Neural cell (in vitro differentiated cells): ENCODE measurements at regions not wholly inside any gene's neighbourhood (a gene's known extent, or its start where the extent isn't known, plus 50 kb on each side); places are given as distances from the start of the nearest gene placed in this dataset.

Experiments used
- H2AFZ ChIP-seq: fragments of 200-600, 300-800 bp; sonication (generic), shearing (Covaris generic); 2 replicates; pipeline ENCODE4 v1.6.0; 2014; ENCODE audit warnings: low read depth, mild to moderate bottlenecking, antibody characterized with exemption, low read length, moderate library complexity
- H3F3A ChIP-seq: fragments of 200-600 bp; shearing (Covaris generic); 2 replicates; pipeline ENCODE4 v1.6.1; 2016; ENCODE audit warnings: mild to moderate bottlenecking, moderate library complexity, mixed read lengths, antibody characterized with exemption, low read length; ENCODE audit not compliant: insufficient read depth, poor library complexity, severe bottlenecking
- H3K27ac ChIP-seq: fragments of 200-600, 300-800 bp; sonication (generic), shearing (Covaris generic); 2 replicates; pipeline ENCODE4 v1.5.1; 2014; ENCODE audit warnings: mild to moderate bottlenecking, low read length, moderate library complexity
- H3K27me3 ChIP-seq: fragments of 300-800, 200-600 bp; sonication (generic), shearing (Covaris generic); 2 replicates; pipeline ENCODE4 v1.6.0; 2014; ENCODE audit warnings: mild to moderate bottlenecking, low read depth, low read length, moderate library complexity; ENCODE audit not compliant: insufficient read depth
- H3K36me3 ChIP-seq: fragments of 300-800, 200-600 bp; sonication (generic), shearing (Covaris generic); 2 replicates; pipeline ENCODE4 v1.5.1; 2014; ENCODE audit warnings: mild to moderate bottlenecking, antibody characterized with exemption, low read length, moderate library complexity; ENCODE audit not compliant: insufficient read depth
- H3K4me2 ChIP-seq: fragments of 300-800, 200-600 bp; sonication (generic), shearing (Covaris generic); 2 replicates; pipeline ENCODE4 v1.6.0; 2014; ENCODE audit warnings: mild to moderate bottlenecking, low read length
- H3K4me3 ChIP-seq: fragments of 300-800, 200-600 bp; sonication (generic), shearing (Covaris generic); 2 replicates; pipeline ENCODE4 v1.5.1; 2014; ENCODE audit warnings: mild to moderate bottlenecking, low read length, moderate library complexity
- H3K79me2 ChIP-seq: fragments of 200-600 bp; shearing (Covaris generic); replicated peaks from 2 replicates; pipeline ENCODE4 v1.6.0; 2014; ENCODE audit warnings: mild to moderate bottlenecking, low read length, moderate library complexity; ENCODE audit not compliant: insufficient read depth
- H3K9ac ChIP-seq: fragments of 300-800, 200-600 bp; sonication (generic), shearing (Covaris generic); 2 replicates; pipeline ENCODE4 v1.6.1; 2016; ENCODE audit warnings: mild to moderate bottlenecking, low read length, mixed read lengths
- H3K9me2 ChIP-seq: fragments of 200-600 bp; shearing (Covaris generic); 2 replicates; pipeline ENCODE4 v1.6.1; 2016; ENCODE audit warnings: mild to moderate bottlenecking, low read length, mixed read lengths; ENCODE audit not compliant: insufficient read depth
- H3K9me3 ChIP-seq: fragments of 200-600, 300-800 bp; sonication (generic), shearing (Covaris generic); 2 replicates; pipeline ENCODE4 v1.6.1; 2016; ENCODE audit warnings: mild to moderate bottlenecking, mixed run types, low read length, moderate library complexity, mixed read lengths
- H4K20me1 ChIP-seq: fragments of 200-600 bp; shearing (Covaris generic); 2 replicates; pipeline ENCODE4 v1.6.1; 2016; ENCODE audit warnings: mild to moderate bottlenecking, mixed run types; ENCODE audit not compliant: insufficient read depth
- CTCF ChIP-seq: fragments of 450-650 bp; IDR thresholded peaks from 2 replicates; pipeline ENCODE4 v1.5.1; 2014; ENCODE audit warnings: antibody characterized with exemption, mild to moderate bottlenecking, moderate library complexity; ENCODE audit not compliant: poor library complexity, severe bottlenecking
- EP300 ChIP-seq: fragments of 450-650 bp; conservative IDR thresholded peaks from 2 replicates; pipeline ENCODE4 v1.6.1; 2014; ENCODE audit warnings: antibody characterized with exemption, mild to moderate bottlenecking, moderate library complexity; ENCODE audit not compliant: poor library complexity, severe bottlenecking
- EZH2 ChIP-seq: fragments of 200-600, 300-800 bp; shearing (Covaris generic), sonication (generic); IDR thresholded peaks from 2 replicates; pipeline ENCODE4 v1.6.1; 2014; ENCODE audit warnings: antibody characterized with exemption, low read length, borderline replicate concordance, mild to moderate bottlenecking; ENCODE audit not compliant: insufficient read depth, poor library complexity, severe bottlenecking
- MXI1 ChIP-seq: fragments of 450-650 bp; conservative IDR thresholded peaks from 2 replicates; pipeline ENCODE4 v1.6.1; 2014; ENCODE audit warnings: antibody characterized with exemption, mild to moderate bottlenecking; ENCODE audit not compliant: poor library complexity, severe bottlenecking
- POLR2AphosphoS5 ChIP-seq: IDR thresholded peaks from 2 replicates; pipeline ENCODE4 v1.6.1; 2012
- RAD21 ChIP-seq: fragments of 450-650 bp; conservative IDR thresholded peaks from 2 replicates; pipeline ENCODE4 v1.6.1; 2014; ENCODE audit warnings: antibody characterized with exemption, mild to moderate bottlenecking, moderate library complexity
- REST ChIP-seq: IDR thresholded peaks from 2 replicates; pipeline ENCODE4 v1.6.1; 2012; ENCODE audit warnings: borderline replicate concordance
- SMC3 ChIP-seq: fragments of 450-650 bp; conservative IDR thresholded peaks from 2 replicates; pipeline ENCODE4 v1.6.1; 2014; ENCODE audit warnings: antibody characterized with exemption, mild to moderate bottlenecking, moderate library complexity; ENCODE audit not compliant: poor library complexity
- TAF1 ChIP-seq: IDR thresholded peaks from 2 replicates; pipeline ENCODE4 v1.6.1; 2012; ENCODE audit warnings: low read depth

- Histone ChIP-seq H3K36me3 (no peaks in the 10 kb centered on the region), H3K4me3 (no peak overlapping the region), H3K9me3 (no peaks in the 10 kb centered on the region), H2AFZ (no peak overlapping the region), H3F3A (no peaks in the 10 kb centered on the region), H3K27ac (no peak overlapping the region), H3K9me2 (no peaks in the 10 kb centered on the region), H3K79me2 (no peaks in the 10 kb centered on the region), H3K9ac (no peak overlapping the region), H3K4me2 (no peak overlapping the region), H3K27me3 (no peaks in the 10 kb centered on the region), H4K20me1 (no peaks in the 10 kb centered on the region)
- no peak for TF ChIP-seq POLR2AphosphoS5
- TF ChIP-seq CTCF = no peak
- no peak for TF ChIP-seq SMC3
- no peak for TF ChIP-seq EP300
- no peak for TF ChIP-seq MXI1
- TF ChIP-seq RAD21 = no peak
- TF ChIP-seq REST = no peak
- TF ChIP-seq EZH2 = no peak
- no peak for TF ChIP-seq TAF1
Measured at GRCh38 chr6:49325891-49326290, 137.2 kb downstream of the MMUT start.

- Histone ChIP-seq H2AFZ (no peak overlapping the region), H3F3A (no peaks in the 10 kb centered on the region), H3K79me2 (no peaks in the 10 kb centered on the region), H3K9me2 (no peaks in the 10 kb centered on the region), H3K9me3 (no peaks in the 10 kb centered on the region), H3K36me3 (no peaks in the 10 kb centered on the region), H4K20me1 (no peaks in the 10 kb centered on the region), H3K27me3 (no peaks in the 10 kb centered on the region), H3K27ac (no peak overlapping the region), H3K4me2 (no peak overlapping the region), H3K9ac (no peak overlapping the region), H3K4me3 (no peak overlapping the region)
- TF ChIP-seq REST = no peak
- no peak for TF ChIP-seq RAD21
- no peak for TF ChIP-seq POLR2AphosphoS5
- no peak for TF ChIP-seq EZH2
- no peak for TF ChIP-seq SMC3
- no peak for TF ChIP-seq MXI1
- TF ChIP-seq CTCF = no peak
- TF ChIP-seq TAF1 = no peak
- no peak for TF ChIP-seq EP300
Measured at GRCh38 chr6:49322861-49323260, 140.2 kb downstream of the MMUT start.
